Prostate gland (tissue), 2 donors: ENCODE measurements at regions not wholly inside any gene's neighbourhood (a gene's known extent, or its start where the extent isn't known, plus 50 kb on each side); places are given as distances from the start of the nearest gene placed in this dataset.
A peak's percentile ranks its signal among the peaks of the same experiment; 100 is the strongest.

Experiments used
- DNase-seq: peaks from one replicate; pipeline ENCODE4 v3.0.0-alpha.2; 2019; ENCODE audit warnings: low spot score
- H3K27ac ChIP-seq, 2 donors: fragments of 200-600 bp; sonication (generic); 2 replicates each; pipeline ENCODE4 v1.5.1; 2017 to 2019
- H3K27me3 ChIP-seq: fragments of 200-600 bp; sonication (generic); replicated peaks from 2 replicates; pipeline ENCODE4 v1.5.1; 2019; ENCODE audit not compliant: insufficient read depth
- H3K36me3 ChIP-seq, 2 donors: fragments of 200-600 bp; sonication (generic); 1 replicate in 1 of 2; 2 replicates in 1 of 2; pipeline versions ENCODE4 v1.5.1 to v1.8.1; 2017 to 2019
- H3K4me1 ChIP-seq: fragments of 200-600 bp; sonication (generic); replicated peaks from 2 replicates; pipeline ENCODE4 v1.5.1; 2019
- H3K4me3 ChIP-seq, 2 donors: fragments of 200-600 bp; sonication (generic); 2 replicates each; pipeline ENCODE4 v1.5.1; 2017 to 2019
- H3K9me3 ChIP-seq: fragments of 200-600 bp; sonication (generic); 2 replicates; pipeline ENCODE4 v1.5.1; 2017
- POLR2A ChIP-seq: fragments of 450-650 bp; IDR thresholded peaks from one replicate; pipeline ENCODE4 v1.6.1; 2016; ENCODE audit warnings: antibody characterized with exemption, mild to moderate bottlenecking
- POLR2AphosphoS5 ChIP-seq: sonication (generic); formaldehyde crosslinking; IDR thresholded peaks from one replicate; pipeline ENCODE4 v1.6.1; 2017; ENCODE audit warnings: antibody characterized with exemption
- WGBS: methylation state at CpG from one replicate; pipeline ENCODE4 v1.1.5; 2018; 5-methylcytosine and 5-hydroxymethylcytosine counted together
- intact Hi-C: fragments of 100-400 bp; cut with DNase I; formaldehyde crosslinking; loops from one replicate; pipeline ENCODE4 v1.14.2; 2022
- TF ChIP-seq, protein P1 (sequence below), 4 experiments: fragments of 200-600 bp in 2 of 4; fragments of 450-650 bp in 2 of 4; sonication (generic) in 2 of 4; IDR thresholded peaks; 1 replicate in 3 of 4; 2 replicates in 1 of 4; pipeline ENCODE4 v1.5.1; 2016 to 2019; ENCODE audit warnings: antibody characterized with exemption in 4 of 4, mild to moderate bottlenecking in 2 of 4, moderate library complexity in 2 of 4

DNA sequence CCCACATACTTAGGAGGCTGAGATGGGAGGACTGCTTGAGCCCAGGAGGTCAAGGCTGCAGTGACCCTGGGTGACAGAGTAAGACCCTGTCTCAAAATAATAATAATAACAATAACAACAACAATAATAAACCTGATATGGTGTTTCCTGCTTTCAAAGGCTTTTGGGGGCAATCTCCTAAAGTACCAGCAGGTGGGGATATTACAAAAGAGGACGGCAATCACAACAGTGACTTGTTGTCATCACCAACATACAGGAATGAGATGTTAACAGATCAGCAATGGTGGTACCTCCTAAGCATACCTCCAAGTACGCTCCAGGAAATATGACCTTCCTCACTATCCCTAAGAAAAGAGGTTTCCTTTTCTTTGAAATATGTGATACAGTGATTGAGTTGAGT lies 91.1 kb upstream of the RNF180 start:
- H3K36me3 ChIP-seq: no peaks in the 10 kb centered on the region
- TF ChIP-seq, protein P1, sequence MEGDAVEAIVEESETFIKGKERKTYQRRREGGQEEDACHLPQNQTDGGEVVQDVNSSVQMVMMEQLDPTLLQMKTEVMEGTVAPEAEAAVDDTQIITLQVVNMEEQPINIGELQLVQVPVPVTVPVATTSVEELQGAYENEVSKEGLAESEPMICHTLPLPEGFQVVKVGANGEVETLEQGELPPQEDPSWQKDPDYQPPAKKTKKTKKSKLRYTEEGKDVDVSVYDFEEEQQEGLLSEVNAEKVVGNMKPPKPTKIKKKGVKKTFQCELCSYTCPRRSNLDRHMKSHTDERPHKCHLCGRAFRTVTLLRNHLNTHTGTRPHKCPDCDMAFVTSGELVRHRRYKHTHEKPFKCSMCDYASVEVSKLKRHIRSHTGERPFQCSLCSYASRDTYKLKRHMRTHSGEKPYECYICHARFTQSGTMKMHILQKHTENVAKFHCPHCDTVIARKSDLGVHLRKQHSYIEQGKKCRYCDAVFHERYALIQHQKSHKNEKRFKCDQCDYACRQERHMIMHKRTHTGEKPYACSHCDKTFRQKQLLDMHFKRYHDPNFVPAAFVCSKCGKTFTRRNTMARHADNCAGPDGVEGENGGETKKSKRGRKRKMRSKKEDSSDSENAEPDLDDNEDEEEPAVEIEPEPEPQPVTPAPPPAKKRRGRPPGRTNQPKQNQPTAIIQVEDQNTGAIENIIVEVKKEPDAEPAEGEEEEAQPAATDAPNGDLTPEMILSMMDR (IDR thresholded peaks at IDR 0.05): peak in 3 of 4 experiments; percentile 31 to 47 (median 47)
- TF ChIP-seq POLR2A: no peak
- no peaks in the 10 kb centered on the region for H3K27me3 ChIP-seq
- H3K4me1 ChIP-seq: no peaks in the 10 kb centered on the region
- no peaks in the 10 kb centered on the region for H3K9me3 ChIP-seq
- H3K4me3 ChIP-seq: no peak overlapping the region
- WGBS: 17% methylated on average over 2 of the region's 2 CpGs
- intact Hi-C loops: loop anchor here (10.0 kb wide), 2 partner anchors 140 to 540 kb away; no protein-coding TSS in a partner anchor
- DNase-seq: no peak
- H3K27ac ChIP-seq: no peak overlapping the region

DNA sequence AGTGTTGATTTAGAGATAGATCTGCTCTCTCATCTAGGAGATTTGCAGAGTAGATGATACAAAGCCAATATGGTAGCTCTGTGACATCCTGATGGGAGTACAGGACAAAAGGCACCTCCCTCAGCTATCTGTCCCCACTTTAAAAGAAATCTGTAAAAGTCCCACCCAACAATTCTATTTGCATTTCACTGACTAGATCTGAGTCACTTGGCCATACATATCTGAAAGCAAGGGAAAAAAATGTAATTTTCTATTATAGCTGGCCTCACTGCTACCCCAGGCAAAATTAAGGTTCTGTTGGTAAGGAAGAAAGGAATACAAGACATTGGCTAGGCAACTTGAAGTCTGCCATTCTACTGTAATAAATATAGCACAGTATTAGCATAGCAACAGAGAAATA lies 96.2 kb upstream of the RNF180 start:
- Histone ChIP-seq H3K4me3 (no peak overlapping the region), H3K36me3 (no peaks in the 10 kb centered on the region), H3K4me1 (no peaks in the 10 kb centered on the region), H3K27ac (no peak overlapping the region), H3K9me3 (no peaks in the 10 kb centered on the region), H3K27me3 (no peaks in the 10 kb centered on the region)
- no peak for DNase-seq
- intact Hi-C loops: no loop called here
- TF ChIP-seq POLR2AphosphoS5: no peak
- TF ChIP-seq, protein P1 (IDR thresholded peaks at IDR 0.05): no peak

DNA sequence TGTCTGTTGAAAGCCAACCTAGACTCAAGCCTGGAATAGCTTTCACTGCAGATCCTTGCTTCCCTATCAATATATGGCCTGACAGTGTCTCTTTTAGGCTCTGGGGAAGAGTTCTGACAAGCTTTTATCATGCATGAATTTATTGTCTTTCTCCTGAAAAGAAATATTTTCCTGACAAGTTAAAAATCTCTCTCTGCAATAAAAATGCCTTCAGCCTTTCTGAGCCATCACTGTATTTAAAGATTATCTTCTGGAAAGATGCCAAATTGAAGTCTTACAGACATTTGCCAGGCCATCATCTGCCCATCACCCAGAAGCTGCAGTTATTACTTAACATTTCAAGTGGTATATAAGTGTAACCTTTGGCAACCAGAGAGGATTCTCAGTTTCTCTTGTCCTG lies 88.1 kb upstream of the HTR1A start:
- TF ChIP-seq, protein P1 (IDR thresholded peaks at IDR 0.05): no peak
- TF ChIP-seq POLR2AphosphoS5: no peak
- TF ChIP-seq POLR2A: no peak
- no peaks in the 10 kb centered on the region for H3K9me3 ChIP-seq
- intact Hi-C loops: no loop called here
- H3K4me3 ChIP-seq: no peak overlapping the region
- no peaks in the 10 kb centered on the region for H3K4me1 ChIP-seq
- no peaks in the 10 kb centered on the region for H3K27me3 ChIP-seq
- H3K27ac ChIP-seq: no peak overlapping the region
- no peaks in the 10 kb centered on the region for H3K36me3 ChIP-seq
- DNase-seq: no peak

DNA sequence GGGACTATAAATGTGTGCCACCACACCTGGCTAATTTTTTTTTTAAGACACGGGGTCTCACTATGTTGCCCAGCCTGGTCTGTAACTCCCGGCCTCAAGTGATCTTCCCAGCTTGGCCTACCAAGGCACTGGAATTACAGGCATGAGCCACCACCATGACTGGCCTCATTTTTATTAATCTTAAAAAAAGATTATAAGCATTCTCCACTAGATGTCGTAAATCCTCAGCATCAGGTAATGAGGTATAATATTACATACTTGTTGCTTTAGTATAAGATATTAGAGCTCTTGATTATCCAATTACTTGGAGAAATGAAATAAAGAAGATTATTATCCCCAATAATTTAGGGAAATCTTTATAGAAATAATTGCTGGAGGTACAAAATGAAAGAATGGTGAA lies 78.2 kb upstream of the HTR1A start:
- H3K36me3 ChIP-seq: no peaks in the 10 kb centered on the region
- intact Hi-C loops: no loop called here
- no peaks in the 10 kb centered on the region for H3K4me1 ChIP-seq
- no peak for TF ChIP-seq POLR2AphosphoS5
- no peak for TF ChIP-seq POLR2A
- TF ChIP-seq, protein P1 (IDR thresholded peaks at IDR 0.05): no peak
- H3K27ac ChIP-seq: no peak overlapping the region
- no peaks in the 10 kb centered on the region for H3K27me3 ChIP-seq
- 74% methylated on average over 3 of the region's 3 CpGs for WGBS
- H3K4me3 ChIP-seq: no peak overlapping the region
- H3K9me3 ChIP-seq: no peaks in the 10 kb centered on the region
- no peak for DNase-seq

DNA sequence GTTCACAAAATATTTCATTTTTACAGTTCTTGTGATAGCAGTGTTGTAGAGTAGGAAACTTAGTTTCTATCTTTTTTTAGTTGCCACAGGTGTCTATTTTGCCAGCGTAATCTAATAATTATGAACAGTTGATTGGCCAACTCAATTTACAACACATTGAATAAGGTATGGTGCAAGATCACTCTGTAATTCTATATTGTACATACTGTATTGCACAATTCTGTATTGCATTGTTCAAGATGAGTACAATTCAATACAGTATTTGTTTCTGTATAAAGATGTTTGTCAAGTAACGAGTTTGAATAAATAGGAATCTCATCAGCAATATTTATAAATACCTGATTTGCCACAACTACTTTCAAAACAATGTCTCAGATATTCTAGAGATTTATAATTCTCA lies 64.2 kb upstream of the HTR1A start:
- no peaks in the 10 kb centered on the region for H3K9me3 ChIP-seq
- no peaks in the 10 kb centered on the region for H3K36me3 ChIP-seq
- H3K27ac ChIP-seq: no peak overlapping the region
- H3K27me3 ChIP-seq: no peaks in the 10 kb centered on the region
- intact Hi-C loops: no loop called here
- no peak overlapping the region for H3K4me3 ChIP-seq
- TF ChIP-seq, protein P1 (IDR thresholded peaks at IDR 0.05): no peak
- no peak for TF ChIP-seq POLR2A
- no peak for TF ChIP-seq POLR2AphosphoS5
- no peaks in the 10 kb centered on the region for H3K4me1 ChIP-seq
- 70% methylated on average over 2 of the region's 2 CpGs for WGBS
- no peak for DNase-seq
